ENCODE measurements at regions not wholly inside any gene's neighbourhood (a gene's known extent, or its start where the extent isn't known, plus 50 kb on each side); places are given as distances from the start of the nearest gene placed in this dataset.
A peak's percentile ranks its signal among the peaks of the same experiment; 100 is the strongest.

DNA sequence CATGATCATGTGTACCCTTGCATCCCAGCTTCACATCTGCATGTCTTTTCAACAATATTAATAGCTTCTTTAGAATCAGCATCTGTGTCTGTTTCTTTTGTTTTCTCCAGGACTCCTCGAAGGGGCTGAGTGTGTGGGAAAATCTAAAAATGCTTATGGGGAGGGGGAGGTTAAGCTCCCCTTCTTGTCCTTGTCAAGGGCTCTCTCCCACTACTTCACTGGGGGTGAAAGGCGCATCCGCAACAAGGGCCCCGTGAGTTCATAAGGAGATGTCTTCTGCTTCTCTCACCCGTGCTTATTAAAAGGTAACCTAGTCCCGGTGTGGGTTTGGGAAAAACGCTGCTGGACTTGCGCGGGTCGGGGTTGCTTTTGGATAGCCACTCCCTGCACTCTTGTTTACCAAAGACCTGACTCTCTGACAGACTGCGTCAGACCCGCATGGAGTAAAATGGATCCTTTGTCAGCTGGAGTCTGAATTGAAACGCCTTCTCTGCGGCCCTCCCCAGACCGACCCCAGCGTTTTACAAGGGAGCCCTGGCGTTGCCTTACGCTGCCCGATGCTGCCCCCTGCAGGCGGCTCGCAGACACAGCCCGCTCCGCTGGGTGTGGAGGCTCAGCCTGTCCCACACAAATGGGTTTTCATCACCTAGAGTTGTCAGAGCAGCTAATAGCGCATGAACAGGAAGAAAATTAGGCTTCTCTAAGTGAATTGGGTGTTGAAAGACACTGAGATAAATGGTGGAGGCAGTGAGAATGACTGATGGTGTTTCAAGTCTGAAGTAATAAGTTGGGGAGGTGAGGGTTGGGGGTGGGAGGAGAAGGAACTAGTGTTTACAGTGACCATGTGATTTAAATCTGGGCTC, 53.8 kb downstream of the IER5 start:
- ChIA-PET POLR2A (interaction anchor here (1.4 to 5.9 kb wide), 3 partner anchors 42 to 54 kb away, joined by 3 to 38 read pairs (median 8); partner anchors contain the start of gene IER5), CTCF (interaction anchor here (0.8 to 16.0 kb wide), 58 partner anchors 9 to 626 kb away, joined by 3 to 300 read pairs (median 6); partner anchors contain the start of genes IER5, MR1, STX6 and XPR1)
- DNase-seq (ENCODE audit: extremely low spot score) = peak; percentile 81
- TF ChIP-seq, protein P1, sequence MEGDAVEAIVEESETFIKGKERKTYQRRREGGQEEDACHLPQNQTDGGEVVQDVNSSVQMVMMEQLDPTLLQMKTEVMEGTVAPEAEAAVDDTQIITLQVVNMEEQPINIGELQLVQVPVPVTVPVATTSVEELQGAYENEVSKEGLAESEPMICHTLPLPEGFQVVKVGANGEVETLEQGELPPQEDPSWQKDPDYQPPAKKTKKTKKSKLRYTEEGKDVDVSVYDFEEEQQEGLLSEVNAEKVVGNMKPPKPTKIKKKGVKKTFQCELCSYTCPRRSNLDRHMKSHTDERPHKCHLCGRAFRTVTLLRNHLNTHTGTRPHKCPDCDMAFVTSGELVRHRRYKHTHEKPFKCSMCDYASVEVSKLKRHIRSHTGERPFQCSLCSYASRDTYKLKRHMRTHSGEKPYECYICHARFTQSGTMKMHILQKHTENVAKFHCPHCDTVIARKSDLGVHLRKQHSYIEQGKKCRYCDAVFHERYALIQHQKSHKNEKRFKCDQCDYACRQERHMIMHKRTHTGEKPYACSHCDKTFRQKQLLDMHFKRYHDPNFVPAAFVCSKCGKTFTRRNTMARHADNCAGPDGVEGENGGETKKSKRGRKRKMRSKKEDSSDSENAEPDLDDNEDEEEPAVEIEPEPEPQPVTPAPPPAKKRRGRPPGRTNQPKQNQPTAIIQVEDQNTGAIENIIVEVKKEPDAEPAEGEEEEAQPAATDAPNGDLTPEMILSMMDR (IDR thresholded peaks at IDR 0.05; ENCODE audit: control extremely low read depth, extremely low read depth, low read depth, missing control alignments) = peak; percentile 98

DNA sequence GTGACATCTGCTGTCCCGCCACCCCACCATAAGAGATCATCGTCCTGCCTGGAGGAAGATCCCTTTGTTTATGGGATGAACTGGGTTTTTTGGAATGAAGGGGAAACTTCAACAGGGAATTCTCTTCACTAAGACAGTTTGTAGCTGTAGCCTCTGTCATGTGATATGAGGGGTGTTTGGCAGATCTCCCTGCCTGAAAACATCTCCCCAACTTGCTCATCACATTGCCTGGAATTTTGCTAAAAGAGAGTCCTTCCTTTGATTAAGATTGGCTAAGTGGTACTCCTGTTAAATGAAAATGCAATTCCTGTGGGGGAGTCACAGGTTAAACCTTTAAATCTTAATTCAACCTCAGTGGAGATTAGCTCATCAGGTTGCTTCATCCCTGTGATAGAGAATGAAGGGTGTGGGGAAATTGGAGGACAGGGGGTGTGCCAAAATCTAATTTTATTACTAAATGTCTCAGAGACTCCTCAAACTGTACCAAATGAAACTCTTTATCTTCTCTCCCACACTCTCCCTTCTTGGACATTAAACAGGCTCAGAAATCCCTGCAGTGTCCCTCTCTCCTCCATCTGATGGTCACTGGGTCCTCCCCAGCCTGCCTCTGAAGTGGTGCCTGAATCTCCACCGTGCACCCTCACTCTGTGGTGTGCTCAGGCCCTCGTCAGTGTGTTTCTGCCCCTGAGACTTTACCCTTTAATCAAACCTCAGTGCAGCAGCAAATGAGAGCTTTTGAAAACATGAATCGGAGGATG, 54.8 kb downstream of the IER5 start:
- POLR2A ChIA-PET = interaction anchor here (1.4 to 5.9 kb wide), 2 partner anchors 43 to 52 kb away, joined by 3 to 38 read pairs; no protein-coding TSS in a partner anchor
- no peak for DNase-seq (ENCODE audit: extremely low spot score)
- TF ChIP-seq, protein P1 (IDR thresholded peaks at IDR 0.05; ENCODE audit: control extremely low read depth, extremely low read depth, low read depth, missing control alignments) = no peak

DNA sequence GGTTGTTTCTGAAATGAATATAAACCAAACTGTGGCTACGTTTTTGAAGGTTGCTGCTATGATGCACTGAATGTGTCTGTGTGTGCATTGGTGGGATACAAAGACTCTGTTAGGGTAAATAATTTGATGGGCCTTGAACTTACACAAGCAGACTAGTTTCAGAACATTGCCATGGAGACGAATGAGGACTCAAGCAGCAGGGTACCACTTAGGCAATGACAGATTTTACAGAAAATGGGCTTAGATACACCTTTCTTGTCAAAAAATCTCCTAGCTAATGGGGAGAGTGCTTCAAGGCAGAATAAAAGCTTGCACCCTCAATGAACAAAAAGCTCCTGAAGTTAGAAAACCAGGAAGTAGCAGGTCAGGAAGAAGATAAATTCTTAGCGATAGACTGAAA, 55.7 kb downstream of the IER5 start:
- DNase-seq (ENCODE audit: extremely low spot score) = no peak
- CTCF ChIA-PET = interaction anchor here (0.9 to 16.0 kb wide), 15 partner anchors 8 to 262 kb away, joined by 3 to 300 read pairs (median 31); partner anchors contain the start of genes IER5 and MR1
- TF ChIP-seq, protein P1 (IDR thresholded peaks at IDR 0.05; ENCODE audit: control extremely low read depth, extremely low read depth, low read depth, missing control alignments) = no peak
- POLR2A ChIA-PET = interaction anchor here (5.9 kb wide), 1 partner anchor 53 kb away, joined by 38 read pairs; no protein-coding TSS in a partner anchor

More for the DNA sequence above, 54.8 kb downstream of the IER5 start:
- CTCF ChIA-PET = interaction anchor here (0.8 to 16.0 kb wide), 38 partner anchors 9 to 627 kb away, joined by 3 to 300 read pairs (median 12); partner anchors contain the start of genes IER5, MR1 and STX6

DNA sequence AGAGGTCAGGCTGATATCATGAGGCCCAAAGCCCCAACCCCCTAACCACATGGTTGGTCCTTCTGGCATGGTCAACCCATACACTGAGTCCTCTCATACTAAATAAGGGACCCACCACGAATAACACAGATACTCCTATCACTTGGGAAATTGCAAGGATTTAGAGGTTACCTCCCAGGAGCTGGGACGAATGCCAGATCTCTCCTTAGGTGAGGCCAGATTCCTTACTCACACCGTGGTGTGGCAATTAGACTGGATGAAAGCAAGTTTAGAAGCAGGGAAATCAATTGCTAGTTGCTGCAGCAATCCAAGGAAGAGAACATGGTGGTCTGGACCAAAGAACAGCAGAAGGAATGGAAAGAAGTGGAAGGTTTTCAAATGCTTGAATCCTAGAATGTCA, 60.1 kb downstream of the IER5 start:
- ChIA-PET CTCF (interaction anchor here (1.1 to 16.0 kb wide), 10 partner anchors 7 to 616 kb away, joined by 3 to 300 read pairs (median 4); partner anchors contain the start of gene MR1), POLR2A (no interaction called here)
- no peak for DNase-seq (ENCODE audit: extremely low spot score)
- TF ChIP-seq, protein P1 (IDR thresholded peaks at IDR 0.05; ENCODE audit: control extremely low read depth, extremely low read depth, low read depth, missing control alignments) = no peak

DNA sequence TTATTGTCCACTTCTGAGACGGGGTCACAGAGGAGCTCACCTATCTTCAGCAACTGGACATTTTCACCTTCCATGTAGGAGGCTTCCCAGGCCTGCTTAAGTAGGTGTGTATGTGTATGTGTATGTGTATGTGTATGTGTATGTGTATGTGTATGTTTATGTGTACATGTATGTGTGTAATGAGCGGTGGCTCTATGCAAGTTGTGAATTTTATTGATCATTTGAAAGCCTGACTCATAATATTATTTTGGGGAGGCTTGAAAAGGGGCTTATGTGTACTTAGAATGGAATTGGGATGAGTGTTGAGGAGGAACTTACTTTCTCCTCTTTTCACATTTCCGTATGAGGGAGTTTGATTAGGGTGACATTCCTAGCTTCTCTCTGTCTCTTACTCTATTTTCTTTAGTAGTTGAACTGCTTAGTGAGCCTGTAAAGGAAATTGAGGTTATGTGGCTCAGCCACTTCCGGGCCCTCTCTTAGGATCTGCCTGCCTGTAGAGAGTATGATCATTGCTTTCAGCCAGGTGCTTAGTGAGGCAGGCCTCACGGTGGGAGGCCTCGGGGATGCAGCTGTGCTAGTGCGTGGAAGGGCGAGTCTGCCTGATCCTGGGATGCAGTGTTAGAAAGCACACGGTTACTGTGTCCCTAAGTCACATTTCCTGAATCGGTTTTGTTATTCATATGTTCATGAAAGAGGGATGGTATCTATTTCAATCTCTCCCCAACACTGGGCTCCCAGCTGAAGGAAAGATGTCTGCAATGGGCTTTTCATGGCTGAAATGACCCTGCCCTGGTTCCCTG, 61.0 kb downstream of the IER5 start:
- CTCF ChIA-PET = interaction anchor here (1.0 to 16.0 kb wide), 11 partner anchors 8 to 634 kb away, joined by 3 to 300 read pairs (median 4); partner anchors contain the start of gene MR1
- DNase-seq (ENCODE audit: extremely low spot score) = peak; percentile 59
- POLR2A ChIA-PET = interaction anchor here (0.6 to 0.8 kb wide), 2 partner anchors 61 to 63 kb away, joined by 3 to 4 read pairs; partner anchors contain the start of gene IER5
- TF ChIP-seq, protein P1 (IDR thresholded peaks at IDR 0.05; ENCODE audit: control extremely low read depth, extremely low read depth, low read depth, missing control alignments) = no peak
